ENCODE measurements at regions not wholly inside any gene's neighbourhood (a gene's known extent, or its start where the extent isn't known, plus 50 kb on each side); places are given as distances from the start of the nearest gene placed in this dataset.

DNA sequence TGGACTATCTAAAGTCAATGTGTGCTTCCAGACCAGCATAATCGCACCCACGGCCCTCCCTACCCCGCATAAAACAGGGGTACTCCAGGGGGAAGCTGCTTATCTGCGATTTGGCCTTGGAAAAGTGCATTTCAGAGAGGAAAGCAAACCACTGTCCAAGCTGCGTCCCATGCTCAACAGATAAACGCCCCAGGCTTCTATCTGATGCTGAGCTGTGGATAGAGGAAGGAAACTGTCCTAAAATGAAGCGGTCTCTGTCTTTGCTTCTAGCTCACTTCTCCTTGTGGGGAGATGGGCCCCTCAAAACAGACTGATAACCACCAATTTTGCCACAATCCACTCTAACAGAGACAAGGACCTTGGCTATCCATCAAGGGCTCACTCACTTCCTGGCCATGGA is 160.5 kb upstream of the TNRC6C start:
- TF ChIP-seq KDM5A (IDR thresholded peaks at IDR 0.05; ENCODE audit: low read length) (no peak), KDM4A (IDR thresholded peaks at IDR 0.05; ENCODE audit: low read depth, low read length, severe bottlenecking) (no peak), POLR2AphosphoS5 (IDR thresholded peaks at IDR 0.05; ENCODE audit: low read depth, low read length) (no peak), POLR2A (IDR thresholded peaks at IDR 0.05; ENCODE audit: control extremely low read depth in 1 of 2, low read depth in 2 of 2, low read length in 2 of 2) (no peak)
- H3K36me3 ChIP-seq (ENCODE audit: control insufficient read depth in 2 of 4, insufficient read depth in 4 of 4, low read length in 3 of 4): no peaks in the 10 kb centered on the region
- H3K4me2 ChIP-seq (ENCODE audit: insufficient read depth in 1 of 2, low read depth in 2 of 2, low read length in 2 of 2): no peak overlapping the region
- no peak overlapping the region for H2BK12ac ChIP-seq (ENCODE audit: low read depth, low read length)
- ChIA-PET CTCF (ENCODE audit: partially characterized antibody) (interaction anchor here (0.6 to 2.1 kb wide), 6 partner anchors 26 to 1948 kb away, joined by 3 to 5 read pairs (median 3); no protein-coding TSS in a partner anchor), POLR2A (ENCODE audit: partially characterized antibody) (no interaction called here)
- H2AFZ ChIP-seq (ENCODE audit: low read length): no peak overlapping the region
- H3K4me1 ChIP-seq (replicated peaks in 1 of 4; ENCODE audit: control insufficient read depth in 3 of 4, insufficient read depth in 4 of 4, low read length in 3 of 4): peaks cover 5 to 12% (median 7%) of the 10 kb centered on the region in 4 experiments; a peak in 6 of 7 replicates
- no peak overlapping the region for H4K8ac ChIP-seq (ENCODE audit: extremely low read depth, insufficient read depth, low read length)
- H3K27me3 ChIP-seq (replicated peaks in 1 of 4; ENCODE audit: control insufficient read depth in 3 of 4, extremely low read depth in 1 of 4, insufficient read depth in 3 of 4, low read length in 3 of 4): peaks cover 0 to 22% (median 21%) of the 10 kb centered on the region in 4 experiments; a peak in 5 of 7 replicates
- no peak for DNase-seq (ENCODE audit: low read depth in 1 of 2, low spot score in 2 of 2)
- no peak overlapping the region for H3K56ac ChIP-seq (replicated peaks; ENCODE audit: insufficient read length, low read depth, low read length)
- H3K14ac ChIP-seq (ENCODE audit: insufficient read length): no peak overlapping the region
- no peak overlapping the region for H4K91ac ChIP-seq (replicated peaks; ENCODE audit: insufficient read length, low read length)
- H3K4ac ChIP-seq (replicated peaks; ENCODE audit: insufficient read length, low read depth, low read length): no peak overlapping the region
- no peak overlapping the region for H2BK120ac ChIP-seq (replicated peaks; ENCODE audit: low read depth, low read length)
- H3K27ac ChIP-seq (ENCODE audit: low read depth, low read length): no peak overlapping the region
- no peak overlapping the region for H2BK15ac ChIP-seq (ENCODE audit: low read length)
- H3K18ac ChIP-seq (ENCODE audit: extremely low read depth, low read length): no peak overlapping the region
- H3K23me2 ChIP-seq (ENCODE audit: low read depth, low read length): peaks cover 3% of the 10 kb centered on the region; the same call in 1 of the 2 replicates
- no peaks in the 10 kb centered on the region for H3K79me1 ChIP-seq (ENCODE audit: low read depth, low read length)
- no peaks in the 10 kb centered on the region for H3K9me3 ChIP-seq (ENCODE audit: insufficient read depth in 2 of 2, low read depth in 1 of 2, low read length in 1 of 2)
- no peak overlapping the region for H3K9ac ChIP-seq (replicated peaks in 1 of 4; ENCODE audit: extremely low read depth in 1 of 4, low read depth in 3 of 4, low read length in 3 of 4)
- FAIRE-seq: no peak
- no peak overlapping the region for H3K4me3 ChIP-seq (ENCODE audit: extremely low read depth in 1 of 4, insufficient read depth in 2 of 4, low read depth in 3 of 4, low read length in 4 of 4)
- no peaks in the 10 kb centered on the region for H3K79me2 ChIP-seq (ENCODE audit: control insufficient read depth in 1 of 2, insufficient read depth in 2 of 2, low read length in 2 of 2)
- H2BK5ac ChIP-seq (ENCODE audit: low read depth, low read length): no peak overlapping the region
- no peak overlapping the region for H2BK20ac ChIP-seq (ENCODE audit: low read length)
- no peak overlapping the region for H2AK5ac ChIP-seq (ENCODE audit: low read depth, low read length)
- H4K20me1 ChIP-seq (replicated peaks in 1 of 2; ENCODE audit: control insufficient read depth in 1 of 2, insufficient read depth in 2 of 2, low read length in 2 of 2): no peaks in the 10 kb centered on the region
- H3K23ac ChIP-seq (ENCODE audit: insufficient read length): no peak overlapping the region
- H4K5ac ChIP-seq (ENCODE audit: insufficient read length, low read depth, low read length): no peak overlapping the region
- WGBS, 2 experiments (ENCODE audit: extremely low coverage in 1 of 2, insufficient coverage in 1 of 2, insufficient read length in 1 of 2, insufficient replicate concordance in 2 of 2, low coverage in 1 of 2, low lambda C conversion rate in 2 of 2, missing lambda C conversion rate in 1 of 2): 89% methylated on average over 7 of the region's 7 CpGs; no CpG with 5 or more reads in 1 of the 2 experiments
